NCI-H510A treated with DMSO at 0.1 percent for 48 hours (cell line): ENCODE measurements at regions not wholly inside any gene's neighbourhood (a gene's known extent, or its start where the extent isn't known, plus 50 kb on each side); places are given as distances from the start of the nearest gene placed in this dataset.

Experiments used
- DNase-seq: peaks from one replicate; lab custom pipeline; 2025; lab: John Stamatoyannopoulos, UW

- no peak for DNase-seq
These were observed 110.4 kb upstream of the PARD3B start for GRCh38 chr2:204434660-204435462.

- no peak for DNase-seq
These were observed 109.0 kb upstream of the PARD3B start for GRCh38 chr2:204436230-204436629.

GRCh38 chr2:204437408-204437807 lies 107.9 kb upstream of the PARD3B start:
- DNase-seq = no peak

- peak; percentile 15 for DNase-seq
These were observed 107.2 kb upstream of the PARD3B start for GRCh38 chr2:204437815-204438756.

GRCh38 chr2:204441316-204441715 lies 104.0 kb upstream of the PARD3B start:
- DNase-seq = no peak

- DNase-seq = no peak
These were observed 100.1 kb upstream of the PARD3B start for GRCh38 chr2:204445149-204445548.

GRCh38 chr2:204447722-204448121 lies 97.6 kb upstream of the PARD3B start:
- DNase-seq = no peak

- DNase-seq = no peak
These were observed 95.3 kb upstream of the PARD3B start for GRCh38 chr2:204449977-204450376.

GRCh38 chr2:204451766-204452165 lies 93.5 kb upstream of the PARD3B start:
- no peak for DNase-seq

GRCh38 chr2:204452464-204453023 lies 92.7 kb upstream of the PARD3B start:
- DNase-seq = peak; percentile 84

GRCh38 chr2:204453730-204454167 lies 91.5 kb upstream of the PARD3B start:
- DNase-seq = peak; percentile 39

GRCh38 chr2:204454672-204455380 lies 90.4 kb upstream of the PARD3B start:
- DNase-seq = no peak

- no peak for DNase-seq
These were observed 76.4 kb upstream of the PARD3B start for GRCh38 chr2:204468746-204469429.

GRCh38 chr2:204470178-204470620 lies 75.1 kb upstream of the PARD3B start:
- DNase-seq = no peak

GRCh38 chr2:204470621-204471196 lies 74.6 kb upstream of the PARD3B start:
- no peak for DNase-seq

- no peak for DNase-seq
These were observed 72.9 kb upstream of the PARD3B start for GRCh38 chr2:204472375-204472774.

GRCh38 chr2:204473224-204473623 lies 72.1 kb upstream of the PARD3B start:
- DNase-seq = no peak

- no peak for DNase-seq
These were observed 69.9 kb upstream of the PARD3B start for GRCh38 chr2:204475399-204475798.

GRCh38 chr2:204477358-204477950 lies 67.8 kb upstream of the PARD3B start:
- DNase-seq = no peak

- no peak for DNase-seq
These were observed 65.7 kb upstream of the PARD3B start for GRCh38 chr2:204479557-204479956.
